Right cardiac atrium (tissue), 5 donors: ENCODE measurements at regions not wholly inside any gene's neighbourhood (a gene's known extent, or its start where the extent isn't known, plus 50 kb on each side); places are given as distances from the start of the nearest gene placed in this dataset.

Experiments used
- ATAC-seq, 2 donors: fragments of 200-7000 bp; cut with Tn5 transposase; one replicate each; pipeline versions ENCODE4 v1.8.0 to v1.9.1; 2020; ENCODE audit warnings: moderate library complexity in 2 of 2, mild to moderate bottlenecking in 1 of 2
- DNase-seq, 3 donors: peaks; one replicate each; pipeline ENCODE4 v3.0.0-alpha.2; 2020
- H3K27ac ChIP-seq: one replicate; pipeline ENCODE4 v1.5.1; 2013; ENCODE audit warnings: mild to moderate bottlenecking, low read length, control low read depth, moderate library complexity
- H3K27me3 ChIP-seq: one replicate; pipeline ENCODE4 v1.6.1; 2013; ENCODE audit not compliant: control insufficient read depth, insufficient read depth
- H3K4me1 ChIP-seq: one replicate; pipeline ENCODE4 v1.6.1; 2013; ENCODE audit warnings: low read length; ENCODE audit not compliant: control insufficient read depth, insufficient read depth
- H3K4me3 ChIP-seq: one replicate; pipeline ENCODE4 v1.5.1; 2013; ENCODE audit warnings: low read length, control low read depth
- H3K9me3 ChIP-seq: one replicate; pipeline ENCODE4 v1.6.1; 2013; ENCODE audit warnings: low read length; ENCODE audit not compliant: control insufficient read depth
- WGBS: extraction: QIAGEN DNeasy Blood & Tissue Kit; methylation state at CpG from one replicate; pipeline ENCODE4 v1.1.7; 2013; 5-methylcytosine and 5-hydroxymethylcytosine counted together
- intact Hi-C, 4 donors: fragments of 100-400 bp; cut with DNase I; formaldehyde crosslinking; loops; one replicate each; pipeline versions ENCODE4 v1.11.0 to v1.14.0; 2022 to 2023
- donor health status: healthy with polysubstance abuse.
- donor health status: DM: no; HTN: yes; CAD: no.
- donor health status: DM: no; HTN: no; CAD: no.
- donor health status: DM: no; HTN: yes; CAD: no; lungs with severe emphysema.
- donor health status: DM: yes; HTN: yes; CAD: no.

DNA sequence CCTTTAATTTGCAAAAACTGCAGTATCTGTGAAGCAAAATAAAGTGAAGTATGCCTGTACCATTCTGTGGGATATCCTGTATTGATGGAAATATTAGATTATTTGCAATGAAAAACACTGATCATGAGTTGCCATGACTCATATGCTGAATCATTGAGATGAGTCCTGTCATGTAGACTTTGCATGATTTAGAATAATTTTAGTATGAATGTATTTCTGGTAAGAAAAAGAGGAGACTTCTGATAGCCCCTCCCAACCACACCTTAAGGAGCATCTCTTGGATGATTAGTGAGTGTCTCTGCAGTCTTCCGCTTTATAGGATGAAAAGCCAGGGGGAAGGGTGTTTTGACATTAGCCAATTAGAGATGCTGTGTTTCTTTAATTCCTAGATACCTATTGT lies 55.2 kb upstream of the PTGS2 start:
- Histone ChIP-seq H3K9me3 (peaks cover 2% of the 10 kb centered on the region), H3K4me3 (no peak overlapping the region), H3K27me3 (no peaks in the 10 kb centered on the region), H3K4me1 (no peaks in the 10 kb centered on the region), H3K27ac (no peak overlapping the region)
- no peak for DNase-seq
- ATAC-seq = no peak
- intact Hi-C loops = no loop called here
- 100% methylated on average over 1 of the region's 1 CpG for WGBS

DNA sequence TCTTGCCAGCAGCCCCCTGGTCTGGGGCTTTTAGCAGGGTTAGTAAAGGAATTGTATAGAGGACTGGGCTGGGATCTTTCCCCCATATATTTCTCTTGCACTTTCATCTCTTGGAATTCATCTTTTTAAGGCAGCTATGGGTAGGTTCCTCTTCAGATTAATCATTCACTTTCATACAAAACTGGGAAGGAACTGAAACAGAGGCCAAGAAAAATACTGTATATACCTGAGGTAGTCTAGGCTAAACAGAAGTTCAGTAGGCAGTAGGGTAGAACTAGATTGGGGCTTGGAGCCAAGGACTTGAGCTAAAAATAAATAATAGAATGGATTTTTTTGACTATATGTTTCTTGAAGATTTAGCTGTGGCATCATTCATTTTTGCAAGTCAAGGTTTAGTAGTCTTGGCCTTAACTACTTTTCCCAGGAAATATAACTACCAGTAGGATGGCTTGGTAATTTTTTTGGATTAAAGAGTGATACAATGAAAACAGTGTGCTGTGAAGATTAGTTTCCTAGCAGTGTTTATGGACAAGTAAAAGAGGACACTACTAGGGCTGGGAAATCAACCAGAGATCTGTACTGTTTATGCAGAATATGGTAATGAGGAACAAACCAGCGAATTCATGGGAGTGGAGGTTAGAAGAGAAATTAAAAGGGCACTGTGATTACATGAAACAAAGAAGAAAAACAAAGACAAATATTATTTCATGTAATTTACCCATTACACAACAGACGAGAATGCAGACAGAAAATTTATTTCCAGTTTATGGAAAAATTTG lies 50.9 kb upstream of the PTGS2 start:
- Histone ChIP-seq H3K9me3 (peaks cover 2% of the 10 kb centered on the region), H3K4me3 (no peak overlapping the region), H3K4me1 (no peaks in the 10 kb centered on the region), H3K27me3 (no peaks in the 10 kb centered on the region), H3K27ac (no peak overlapping the region)
- WGBS = 68% methylated on average over 2 of the region's 2 CpGs
- DNase-seq = no peak
- intact Hi-C loops = no loop called here
- ATAC-seq = no peak
